IMR-90 (cell line): ENCODE measurements at regions not wholly inside any gene's neighbourhood (a gene's known extent, or its start where the extent isn't known, plus 50 kb on each side); places are given as distances from the start of the nearest gene placed in this dataset.

Source experiments
- ATAC-seq: fragments of 200-7000 bp; cut with Tn5 transposase; 2 replicates; pipeline ENCODE4 v1.9.1; 2020; ENCODE audit warnings: low read depth, mild to moderate bottlenecking, moderate library complexity
- BruUV-seq: library from RNA; stranded (reverse); fragments of 400-500 nt; replicated peaks from 2 replicates; lab custom pipeline; 2021; lab: Mats Ljungman, UMichigan
- CTCF ChIA-PET: fragments of 300-600 bp; formaldehyde crosslinking; extraction: SDS; loops from one replicate; lab custom pipeline; 2021; ENCODE audit warnings: antibody characterized with exemption; lab: Yijun Ruan, JAX
- POLR2A ChIA-PET: fragments of 300-600 bp; sonication (Branson Sonifier 250); formaldehyde crosslinking; loops from one replicate; lab custom pipeline; 2022; ENCODE audit warnings: antibody characterized with exemption; ENCODE audit not compliant: unreplicated experiment; lab: Charles Lee
- DNase-seq: peaks from one replicate; pipeline ENCODE4 v3.0.0; 2013
- H2AFZ ChIP-seq: replicated peaks from 2 replicates; pipeline ENCODE3; 2013; ENCODE audit warnings: low read length, mild to moderate bottlenecking; ENCODE audit not compliant: poor library complexity
- H2AK5ac ChIP-seq: 2 replicates; pipeline ENCODE4 v1.6.1; 2013; ENCODE audit warnings: low read depth, low read length, inconsistent platforms
- H2AK9ac ChIP-seq: replicated peaks from 2 replicates; pipeline ENCODE3; 2013; ENCODE audit warnings: mild to moderate bottlenecking, low read depth, low read length, moderate library complexity; ENCODE audit not compliant: poor library complexity
- H2BK120ac ChIP-seq: 2 replicates; pipeline ENCODE4 v1.6.1; 2013; ENCODE audit warnings: low read depth, low read length, inconsistent platforms
- H2BK15ac ChIP-seq: 3 replicates; pipeline ENCODE4 v1.6.1; 2013; ENCODE audit warnings: low read depth, low read length, inconsistent platforms
- H2BK20ac ChIP-seq: 2 replicates; pipeline ENCODE4 v1.6.1; 2013; ENCODE audit warnings: low read depth, mild to moderate bottlenecking, inconsistent platforms, low read length, moderate library complexity
- H2BK5ac ChIP-seq: 2 replicates; pipeline ENCODE4 v1.6.1; 2013; ENCODE audit warnings: mild to moderate bottlenecking, low read depth, low read length, inconsistent platforms; ENCODE audit not compliant: poor library complexity, severe bottlenecking
- H3K14ac ChIP-seq: replicated peaks from 2 replicates; pipeline ENCODE4 v1.6.1; 2013; ENCODE audit warnings: low read depth, low read length, inconsistent platforms
- H3K18ac ChIP-seq: 2 replicates; pipeline ENCODE4 v1.6.1; 2013; ENCODE audit warnings: low read depth, low read length, control low read depth
- H3K23ac ChIP-seq: 2 replicates; pipeline ENCODE4 v1.6.1; 2013; ENCODE audit warnings: low read depth, low read length, inconsistent platforms
- H3K27ac ChIP-seq: 2 replicates; pipeline ENCODE4 v1.5.1; 2013; ENCODE audit warnings: mild to moderate bottlenecking, control low read depth, low read length; ENCODE audit not compliant: insufficient read depth
- H3K27me3 ChIP-seq: 2 replicates; pipeline ENCODE4 v1.6.1; 2013; ENCODE audit warnings: low read length; ENCODE audit not compliant: control insufficient read depth, insufficient read depth
- H3K36me3 ChIP-seq: 2 replicates; pipeline ENCODE4 v1.6.1; 2013; ENCODE audit warnings: low read length, mixed read lengths; ENCODE audit not compliant: control insufficient read depth, insufficient read depth
- H3K4ac ChIP-seq: 2 replicates; pipeline ENCODE4 v1.6.1; 2013; ENCODE audit warnings: low read depth, low read length, inconsistent platforms
- H3K4me1 ChIP-seq: 2 replicates; pipeline ENCODE4 v1.6.1; 2013; ENCODE audit warnings: low read length, mixed read lengths; ENCODE audit not compliant: control insufficient read depth, insufficient read depth
- H3K4me2 ChIP-seq: 2 replicates; pipeline ENCODE4 v1.6.1; 2013; ENCODE audit warnings: low read depth, mild to moderate bottlenecking, control low read depth, low read length, moderate library complexity
- H3K4me3 ChIP-seq: 2 replicates; pipeline ENCODE4 v1.5.1; 2013; ENCODE audit warnings: low read depth, mild to moderate bottlenecking, control low read depth, low read length, moderate library complexity; ENCODE audit not compliant: insufficient read depth
- H3K56ac ChIP-seq: 2 replicates; pipeline ENCODE4 v1.6.1; 2013; ENCODE audit warnings: low read length, inconsistent platforms; ENCODE audit not compliant: insufficient read depth; ENCODE audit errors: extremely low read depth
- H3K79me1 ChIP-seq, 2 experiments: 2 replicates each; pipeline ENCODE4 v1.6.1; 2013; ENCODE audit warnings: low read length in 2 of 2, inconsistent platforms in 1 of 2, low read depth in 1 of 2
- H3K9ac ChIP-seq: 2 replicates; pipeline ENCODE4 v1.6.1; 2013; ENCODE audit warnings: low read depth, low read length, control low read depth
- H3K9me1 ChIP-seq: 2 replicates; pipeline ENCODE4 v1.6.1; 2013; ENCODE audit warnings: low read length, inconsistent platforms; ENCODE audit not compliant: insufficient read depth
- H3K9me3 ChIP-seq: 2 replicates; pipeline ENCODE4 v1.6.1; 2013; ENCODE audit warnings: low read length; ENCODE audit not compliant: control insufficient read depth, insufficient read depth
- H4K20me1 ChIP-seq: 2 replicates; pipeline ENCODE4 v1.6.1; 2013; ENCODE audit warnings: low read length, inconsistent platforms; ENCODE audit not compliant: insufficient read depth
- H4K5ac ChIP-seq: 2 replicates; pipeline ENCODE4 v1.6.1; 2013; ENCODE audit warnings: mild to moderate bottlenecking, low read depth, low read length, control low read depth
- H4K8ac ChIP-seq, 2 experiments: 2 replicates each; pipeline ENCODE4 v1.6.1; 2013; ENCODE audit warnings: low read depth in 2 of 2, low read length in 2 of 2, control low read depth in 1 of 2, inconsistent platforms in 1 of 2
- H4K91ac ChIP-seq: 2 replicates; pipeline ENCODE4 v1.6.1; 2013; ENCODE audit warnings: low read depth, low read length, inconsistent platforms; ENCODE audit not compliant: insufficient read depth
- BHLHE40 ChIP-seq: fragments of 150-350 bp; IDR thresholded peaks from 2 replicates; pipeline ENCODE4 v1.6.1; 2016; ENCODE audit warnings: mild to moderate bottlenecking, low read depth, low read length
- CHD1 ChIP-seq: IDR thresholded peaks from 2 replicates; pipeline ENCODE4 v1.6.1; 2012; ENCODE audit warnings: low read depth, low read length, improper control_type of control experiment
- ELK1 ChIP-seq: fragments of 150-350 bp; IDR thresholded peaks from 2 replicates; pipeline ENCODE4 v1.6.1; 2016; ENCODE audit warnings: low read depth, mild to moderate bottlenecking, low read length, moderate library complexity, borderline replicate concordance
- FOS ChIP-seq: fragments of 150-350 bp; IDR thresholded peaks from 2 replicates; pipeline ENCODE4 v1.6.1; 2016; ENCODE audit warnings: low read depth, low read length
- MAFK ChIP-seq: IDR thresholded peaks from 2 replicates; pipeline ENCODE4 v1.6.1; 2012; ENCODE audit warnings: low read depth, low read length, improper control_type of control experiment
- MAZ ChIP-seq: IDR thresholded peaks from 2 replicates; pipeline ENCODE4 v1.6.1; 2012; ENCODE audit warnings: low read depth, mild to moderate bottlenecking, low read length, improper control_type of control experiment, moderate library complexity, borderline replicate concordance
- MXI1 ChIP-seq: IDR thresholded peaks from 2 replicates; pipeline ENCODE4 v1.6.1; 2012; ENCODE audit warnings: low read depth, mild to moderate bottlenecking, low read length, moderate library complexity, borderline replicate concordance
- NFE2L2 ChIP-seq: fragments of 150-350 bp; IDR thresholded peaks from 2 replicates; pipeline ENCODE4 v1.6.1; 2016; ENCODE audit warnings: low read depth, mild to moderate bottlenecking, low read length
- RAD21 ChIP-seq: IDR thresholded peaks from 2 replicates; pipeline ENCODE4 v1.6.1; 2012; ENCODE audit warnings: low read length, improper control_type of control experiment
- RCOR1 ChIP-seq: IDR thresholded peaks from 2 replicates; pipeline ENCODE4 v1.6.1; 2012; ENCODE audit warnings: mild to moderate bottlenecking, low read length, improper control_type of control experiment; ENCODE audit not compliant: insufficient replicate concordance
- RFX5 ChIP-seq: IDR thresholded peaks from 2 replicates; pipeline ENCODE4 v1.8.0; 2012; ENCODE audit warnings: low read depth, mild to moderate bottlenecking, low read length, moderate library complexity
- SMC3 ChIP-seq: fragments of 150-350 bp; IDR thresholded peaks from 2 replicates; pipeline ENCODE4 v1.6.1; 2016; ENCODE audit warnings: low read depth, mild to moderate bottlenecking, antibody characterized with exemption, low read length, moderate library complexity
- WGBS, 2 experiments: methylation state at CpG; one replicate each; pipeline versions ENCODE4 v1.1.5 to v1.1.7; 2013; ENCODE audit warnings: missing lambda C conversion rate in 2 of 2; ENCODE audit not compliant: insufficient read length in 1 of 2; ENCODE audit errors: extremely low coverage in 2 of 2; 5-methylcytosine and 5-hydroxymethylcytosine counted together
- dilution Hi-C: fragments of 300-500 bp; cut with HindIII; formaldehyde crosslinking; loops from one replicate; pipeline ENCODE4 v1.14.3; 2018; ENCODE audit warnings: low sequenced_read_pairs; ENCODE audit not compliant: unreplicated experiment
- in situ Hi-C: fragments of 300-500 bp; cut with MboI; formaldehyde crosslinking; loops from 3 replicates; pipeline ENCODE4 v1.14.3; 2019; ENCODE audit warnings: low sequenced_read_pairs, inconsistent platforms, mixed read lengths
- intact Hi-C: fragments of 100-400 bp; cut with micrococcal nuclease; formaldehyde crosslinking; loops from 2 replicates; pipeline ENCODE4 v1.10.0; 2022
- TF ChIP-seq, protein P1 (sequence below): conservative IDR thresholded peaks from 2 replicates; pipeline ENCODE4 v1.5.1; 2012; ENCODE audit warnings: mild to moderate bottlenecking, low read depth, low read length, improper control_type of control experiment

DNA sequence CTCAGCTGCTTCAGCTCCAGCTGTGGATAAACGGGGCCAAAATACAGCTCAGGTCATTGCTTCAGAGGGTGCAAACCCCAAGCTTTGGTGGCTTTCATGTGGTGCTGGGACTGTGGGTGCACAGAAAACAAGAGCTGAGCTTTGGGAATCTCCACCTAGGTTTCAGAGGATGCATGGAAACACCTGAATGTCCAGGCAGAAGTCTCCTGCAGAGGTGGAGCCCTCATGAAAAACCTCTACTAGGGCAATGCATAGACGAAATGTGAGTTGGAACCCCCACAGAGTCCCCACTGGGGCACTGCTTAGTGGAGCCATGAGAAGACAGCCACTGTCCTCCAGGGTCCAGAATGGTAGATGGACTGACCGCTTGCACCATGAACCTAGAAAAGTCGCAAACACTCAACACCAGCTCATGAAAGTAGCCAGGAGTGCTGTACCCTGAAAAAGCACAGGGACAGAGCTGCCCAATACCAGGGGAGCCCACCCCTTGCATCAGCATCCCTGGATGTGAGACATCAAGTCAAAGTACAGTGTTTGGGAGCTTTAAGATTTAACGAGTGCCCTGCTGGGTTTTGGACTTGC, 147.9 kb upstream of the SOX11 start:
- dilution Hi-C loops, result no loop called here
- POLR2A ChIA-PET, result no interaction called here
- Histone ChIP-seq H3K27me3 (no peaks in the 10 kb centered on the region), H3K9ac (no peak overlapping the region), H3K56ac (no peak overlapping the region), H2AK5ac (no peak overlapping the region), H3K36me3 (no peaks in the 10 kb centered on the region), H3K23ac (no peak overlapping the region), H3K18ac (no peak overlapping the region), H3K14ac (no peak overlapping the region), H3K4me2 (no peak overlapping the region), H2BK20ac (no peak overlapping the region), H3K9me1 (no peaks in the 10 kb centered on the region), H2AK9ac (no peak overlapping the region), H4K5ac (no peak overlapping the region), H3K4ac (no peak overlapping the region), H3K79me1 (no peaks in the 10 kb centered on the region), H2BK120ac (no peak overlapping the region), H3K4me3 (no peak overlapping the region), H2BK15ac (no peak overlapping the region), H4K8ac (no peak overlapping the region), H2BK5ac (no peak overlapping the region), H3K9me3 (peaks cover 8% of the 10 kb centered on the region), H4K20me1 (no peaks in the 10 kb centered on the region), H3K27ac (no peak overlapping the region), H3K4me1 (no peaks in the 10 kb centered on the region; the same call in 1 of the 2 replicates), H2AFZ (no peak overlapping the region), H4K91ac (no peak overlapping the region)
- BruUV-seq, result no TSS peak
- TF ChIP-seq FOS (no peak), MAZ (no peak), BHLHE40 (no peak), RAD21 (no peak), RFX5 (no peak), NFE2L2 (no peak), ELK1 (no peak), CHD1 (no peak), SMC3 (no peak), RCOR1 (no peak), MXI1 (no peak), MAFK (no peak)
- TF ChIP-seq, protein P1, sequence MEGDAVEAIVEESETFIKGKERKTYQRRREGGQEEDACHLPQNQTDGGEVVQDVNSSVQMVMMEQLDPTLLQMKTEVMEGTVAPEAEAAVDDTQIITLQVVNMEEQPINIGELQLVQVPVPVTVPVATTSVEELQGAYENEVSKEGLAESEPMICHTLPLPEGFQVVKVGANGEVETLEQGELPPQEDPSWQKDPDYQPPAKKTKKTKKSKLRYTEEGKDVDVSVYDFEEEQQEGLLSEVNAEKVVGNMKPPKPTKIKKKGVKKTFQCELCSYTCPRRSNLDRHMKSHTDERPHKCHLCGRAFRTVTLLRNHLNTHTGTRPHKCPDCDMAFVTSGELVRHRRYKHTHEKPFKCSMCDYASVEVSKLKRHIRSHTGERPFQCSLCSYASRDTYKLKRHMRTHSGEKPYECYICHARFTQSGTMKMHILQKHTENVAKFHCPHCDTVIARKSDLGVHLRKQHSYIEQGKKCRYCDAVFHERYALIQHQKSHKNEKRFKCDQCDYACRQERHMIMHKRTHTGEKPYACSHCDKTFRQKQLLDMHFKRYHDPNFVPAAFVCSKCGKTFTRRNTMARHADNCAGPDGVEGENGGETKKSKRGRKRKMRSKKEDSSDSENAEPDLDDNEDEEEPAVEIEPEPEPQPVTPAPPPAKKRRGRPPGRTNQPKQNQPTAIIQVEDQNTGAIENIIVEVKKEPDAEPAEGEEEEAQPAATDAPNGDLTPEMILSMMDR, result no peak
- in situ Hi-C loops, result no loop called here
- ATAC-seq (no peak), DNase-seq (no peak)
- intact Hi-C loops, result no loop called here
- CTCF ChIA-PET, result no interaction called here
- 100% methylated on average over 1 of the region's 5 CpGs; no CpG with 5 or more reads in 1 of the 2 experiments for WGBS, 2 experiments
